ENCODE measurements at regions not wholly inside any gene's neighbourhood (a gene's known extent, or its start where the extent isn't known, plus 50 kb on each side); places are given as distances from the start of the nearest gene placed in this dataset.

DNA sequence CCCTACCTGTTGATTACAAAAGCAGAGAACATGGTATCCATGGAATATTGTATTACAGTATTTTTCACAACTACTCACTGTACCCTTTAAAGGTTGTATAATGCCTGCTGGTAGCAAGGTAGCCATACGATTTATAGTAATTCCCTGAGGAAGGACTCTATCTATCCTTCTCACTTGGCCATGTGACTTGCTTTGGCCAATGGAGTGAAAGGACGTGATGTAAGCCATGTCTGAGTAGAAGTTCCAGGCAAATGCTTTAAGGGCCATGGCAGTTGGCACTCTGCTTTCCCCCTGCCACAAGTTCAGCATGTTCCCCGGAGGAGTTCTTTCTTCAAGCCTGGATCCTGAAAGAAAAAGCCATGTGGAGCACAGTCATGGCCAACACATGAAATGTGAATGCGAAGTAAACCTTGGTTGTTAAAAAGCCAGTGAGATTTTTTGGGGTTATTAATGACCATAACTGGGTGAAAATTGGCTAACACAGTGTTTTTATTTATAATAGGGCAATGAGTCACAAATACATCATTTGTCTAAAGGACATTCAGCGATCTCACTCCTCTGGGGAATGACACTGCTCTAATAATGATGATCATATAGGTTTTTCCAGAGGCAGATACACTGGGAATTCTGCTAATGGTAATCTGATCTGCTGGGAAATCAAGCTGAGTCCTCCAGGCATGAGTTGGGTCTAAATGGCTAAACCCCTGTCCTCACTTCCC lies 67.4 kb upstream of the SLC38A2 start:
- BruUV-seq (replicated peaks) = no TSS peak
- peaks cover 79% of the 10 kb centered on the region for H3K4me1 ChIP-seq (ENCODE audit: insufficient read depth, low read length, poor library complexity, severe bottlenecking)
- ChIA-PET POLR2A (ENCODE audit: low non-redundant PET) (interaction anchor here (1.1 kb wide), 1 partner anchor 109 kb away, joined by 4 read pairs; no protein-coding TSS in a partner anchor), CTCF (no interaction called here)
- no peaks in the 10 kb centered on the region for H3K9me3 ChIP-seq (ENCODE audit: low read depth, low read length, poor library complexity, severe bottlenecking)
- H3K36me3 ChIP-seq (ENCODE audit: insufficient read depth, low read length, poor library complexity, severe bottlenecking) = no peaks in the 10 kb centered on the region
- peak; percentile 39 for DNase-seq (ENCODE audit: low spot score)
- TF ChIP-seq CTCF (conservative IDR thresholded peaks at IDR 0.05; ENCODE audit: low read depth, low read length) = no peak
- H3K27me3 ChIP-seq (replicated peaks; ENCODE audit: insufficient read depth, low read depth, low read length, poor library complexity) = no peaks in the 10 kb centered on the region
- no peak overlapping the region for H3K27ac ChIP-seq (ENCODE audit: low read depth, low read length, poor library complexity, severe bottlenecking)
- intact Hi-C loops (cut with micrococcal nuclease; ENCODE audit: unreplicated experiment) = no loop called here
- H3K4me3 ChIP-seq (ENCODE audit: low read depth, low read length, poor library complexity, severe bottlenecking) = no peak overlapping the region

GRCh38 chr12:46438719-46439319 lies 66.2 kb upstream of the SLC38A2 start:
- no peak overlapping the region for H3K4me3 ChIP-seq (ENCODE audit: low read depth, low read length, poor library complexity, severe bottlenecking)
- BruUV-seq (replicated peaks) = no TSS peak
- no peaks in the 10 kb centered on the region for H3K36me3 ChIP-seq (ENCODE audit: insufficient read depth, low read length, poor library complexity, severe bottlenecking)
- H3K27me3 ChIP-seq (replicated peaks; ENCODE audit: insufficient read depth, low read depth, low read length, poor library complexity) = no peaks in the 10 kb centered on the region
- intact Hi-C loops (cut with micrococcal nuclease; ENCODE audit: unreplicated experiment) = no loop called here
- no peak for DNase-seq (ENCODE audit: low spot score)
- ChIA-PET CTCF (no interaction called here), POLR2A (ENCODE audit: low non-redundant PET) (no interaction called here)
- no peak overlapping the region for H3K27ac ChIP-seq (ENCODE audit: low read depth, low read length, poor library complexity, severe bottlenecking)
- peaks cover 75% of the 10 kb centered on the region for H3K4me1 ChIP-seq (ENCODE audit: insufficient read depth, low read length, poor library complexity, severe bottlenecking)
- no peaks in the 10 kb centered on the region for H3K9me3 ChIP-seq (ENCODE audit: low read depth, low read length, poor library complexity, severe bottlenecking)
- TF ChIP-seq CTCF (conservative IDR thresholded peaks at IDR 0.05; ENCODE audit: low read depth, low read length) (no peak), EZH2 (IDR thresholded peaks at IDR 0.05; ENCODE audit: borderline replicate concordance, low read depth, low read length, poor library complexity, severe bottlenecking) (no peak)

DNA sequence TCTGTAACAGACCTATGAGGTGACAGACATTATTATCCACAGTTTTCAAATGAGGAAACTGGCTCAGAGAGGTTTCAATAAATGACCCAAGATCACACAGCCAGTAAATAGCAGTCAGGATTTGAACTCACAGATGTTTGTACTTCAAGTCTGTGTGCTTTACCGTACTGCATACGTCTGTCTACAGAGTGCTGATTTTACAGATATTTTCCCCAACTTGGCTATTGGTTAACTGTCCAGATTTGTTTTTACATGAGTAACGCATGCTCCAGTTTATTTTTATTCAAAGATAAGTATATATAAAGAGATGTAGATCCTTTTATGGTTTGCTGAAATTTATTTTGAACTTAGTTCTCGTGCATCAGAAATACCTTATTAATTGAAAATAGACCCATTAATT lies 65.7 kb upstream of the SLC38A2 start:
- DNase-seq (ENCODE audit: low spot score) = no peak
- intact Hi-C loops (cut with micrococcal nuclease; ENCODE audit: unreplicated experiment) = no loop called here
- ChIA-PET POLR2A (ENCODE audit: low non-redundant PET) (no interaction called here), CTCF (no interaction called here)
- Histone ChIP-seq H3K36me3 (ENCODE audit: insufficient read depth, low read length, poor library complexity, severe bottlenecking) (no peaks in the 10 kb centered on the region), H3K27ac (ENCODE audit: low read depth, low read length, poor library complexity, severe bottlenecking) (no peak overlapping the region), H3K9me3 (ENCODE audit: low read depth, low read length, poor library complexity, severe bottlenecking) (no peaks in the 10 kb centered on the region), H3K4me3 (ENCODE audit: low read depth, low read length, poor library complexity, severe bottlenecking) (no peak overlapping the region), H3K27me3 (replicated peaks; ENCODE audit: insufficient read depth, low read depth, low read length, poor library complexity) (no peaks in the 10 kb centered on the region), H3K4me1 (ENCODE audit: insufficient read depth, low read length, poor library complexity, severe bottlenecking) (peaks cover 75% of the 10 kb centered on the region)
- BruUV-seq (replicated peaks) = no TSS peak
- no peak for TF ChIP-seq EZH2 (IDR thresholded peaks at IDR 0.05; ENCODE audit: borderline replicate concordance, low read depth, low read length, poor library complexity, severe bottlenecking)
- TF ChIP-seq CTCF (conservative IDR thresholded peaks at IDR 0.05; ENCODE audit: low read depth, low read length) = no peak
